Activated CD8-positive, alpha-beta memory T cell treated with anti-CD3 and anti-CD28 coated beads, Interleukin-2, amount 10 ng/mL, durations not matched to agents 7 days and 5 days (primary cell): ENCODE measurements at regions not wholly inside any gene's neighbourhood (a gene's known extent, or its start where the extent isn't known, plus 50 kb on each side); places are given as distances from the start of the nearest gene placed in this dataset.
"Not testable (repeated sequence)": the region's sequence is repeated elsewhere in the genome, so short reads cannot be mapped to it uniquely, and the experiment has no call there.

Experiments
- ATAC-seq: fragments of 150-1000 bp; cut with Tn5 transposase; one replicate; pipeline ENCODE4 v1.10.0; 2021; ENCODE audit warnings: moderate library complexity
- CTCF ChIA-PET: fragments of 350-600 bp; sonication (Branson Sonifier 250); formaldehyde crosslinking; loops from one replicate; lab custom pipeline; 2021; ENCODE audit warnings: antibody characterized with exemption; lab: Charles Lee
- DNase-seq: peaks from one replicate; pipeline ENCODE4 v3.0.0-alpha.2; 2020
- H3K27ac Mint-ChIP-seq: one replicate; pipeline ENCODE4 v1.8.0; 2021; ENCODE audit warnings: mild to moderate bottlenecking, mixed read lengths
- H3K27me3 Mint-ChIP-seq: one replicate; pipeline ENCODE4 v1.8.0; 2021; ENCODE audit warnings: mixed read lengths
- H3K36me3 Mint-ChIP-seq: one replicate; pipeline ENCODE4 v1.8.0; 2021; ENCODE audit warnings: mild to moderate bottlenecking, mixed read lengths
- H3K4me1 Mint-ChIP-seq: one replicate; pipeline ENCODE4 v1.8.0; 2021; ENCODE audit warnings: mixed read lengths
- H3K4me3 Mint-ChIP-seq: one replicate; pipeline ENCODE4 v1.8.0; 2021; ENCODE audit warnings: mild to moderate bottlenecking, moderate library complexity, mixed read lengths
- H3K9me3 Mint-ChIP-seq: one replicate; pipeline ENCODE4 v1.8.0; 2022; ENCODE audit warnings: low read depth, mixed read lengths

- Mint-ChIP-seq H3K4me3 (no peak overlapping the region), H3K27ac (no peak overlapping the region), H3K36me3 (no peaks in the 10 kb centered on the region), H3K27me3 (no peaks in the 10 kb centered on the region), H3K9me3 (peaks cover 2% of the 10 kb centered on the region), H3K4me1 (no peaks in the 10 kb centered on the region)
- CTCF ChIA-PET, result interaction anchor here (0.5 kb wide), 1 partner anchor 807 kb away, joined by 3 read pairs; no protein-coding TSS in a partner anchor
- ATAC-seq, result no peak
- no peak for DNase-seq
Observed at GRCh38 chr2:220373878-220374277, 746.4 kb downstream of the SLC4A3 start.

- H3K27ac Mint-ChIP-seq, result no peak overlapping the region
- H3K9me3 Mint-ChIP-seq, result peaks cover 2% of the 10 kb centered on the region
- no peak for DNase-seq
- CTCF ChIA-PET, result no interaction called here
- H3K4me3 Mint-ChIP-seq, result no peak overlapping the region
- no peaks in the 10 kb centered on the region for H3K36me3 Mint-ChIP-seq
- H3K4me1 Mint-ChIP-seq, result no peaks in the 10 kb centered on the region
- ATAC-seq, result no peak
- H3K27me3 Mint-ChIP-seq, result no peaks in the 10 kb centered on the region
Observed at GRCh38 chr2:220374282-220374681, 746.9 kb downstream of the SLC4A3 start.

GRCh38 chr2:220377482-220378155, 750.2 kb downstream of the SLC4A3 start:
- ATAC-seq (no peak), DNase-seq (no peak)
- H3K9me3 Mint-ChIP-seq, result peaks cover 2% of the 10 kb centered on the region
- no peaks in the 10 kb centered on the region for H3K27me3 Mint-ChIP-seq
- H3K36me3 Mint-ChIP-seq, result no peaks in the 10 kb centered on the region
- CTCF ChIA-PET, result interaction anchor here (0.7 kb wide), 1 partner anchor 10 kb away, joined by 3 read pairs; no protein-coding TSS in a partner anchor
- no peak overlapping the region for H3K27ac Mint-ChIP-seq
- H3K4me1 Mint-ChIP-seq, result no peaks in the 10 kb centered on the region
- H3K4me3 Mint-ChIP-seq, result no peak overlapping the region

GRCh38 chr2:220387758-220388157, 760.3 kb downstream of the SLC4A3 start:
- H3K9me3 Mint-ChIP-seq, H3K27ac Mint-ChIP-seq, H3K4me3 Mint-ChIP-seq, H3K4me1 Mint-ChIP-seq, DNase-seq, H3K36me3 Mint-ChIP-seq, H3K27me3 Mint-ChIP-seq, ATAC-seq: not testable (repeated sequence)
- CTCF ChIA-PET, result interaction anchor here (0.7 kb wide), 1 partner anchor 10 kb away, joined by 3 read pairs; no protein-coding TSS in a partner anchor

GRCh38 chr2:220393711-220394110, 766.3 kb downstream of the SLC4A3 start:
- no peaks in the 10 kb centered on the region for H3K36me3 Mint-ChIP-seq
- CTCF ChIA-PET, result no interaction called here
- H3K27ac Mint-ChIP-seq, result no peak overlapping the region
- H3K27me3 Mint-ChIP-seq, result no peaks in the 10 kb centered on the region
- ATAC-seq (no peak), DNase-seq (no peak)
- no peak overlapping the region for H3K4me3 Mint-ChIP-seq
- no peaks in the 10 kb centered on the region for H3K9me3 Mint-ChIP-seq
- no peaks in the 10 kb centered on the region for H3K4me1 Mint-ChIP-seq

GRCh38 chr2:220394433-220394832, 767.0 kb downstream of the SLC4A3 start:
- H3K4me1 Mint-ChIP-seq, result no peaks in the 10 kb centered on the region
- no peaks in the 10 kb centered on the region for H3K9me3 Mint-ChIP-seq
- no peaks in the 10 kb centered on the region for H3K36me3 Mint-ChIP-seq

GRCh38 chr2:220396287-220396686, 768.9 kb downstream of the SLC4A3 start:
- CTCF ChIA-PET, result no interaction called here
- no peak for DNase-seq
- Mint-ChIP-seq H3K4me1 (no peaks in the 10 kb centered on the region), H3K9me3 (peaks cover under 1% of the 10 kb centered on the region), H3K27me3 (no peaks in the 10 kb centered on the region), H3K27ac (no peak overlapping the region), H3K36me3 (no peaks in the 10 kb centered on the region), H3K4me3 (no peak overlapping the region)
- ATAC-seq, result no peak

More at GRCh38 chr2:220394433-220394832, 767.0 kb downstream of the SLC4A3 start:
- no peaks in the 10 kb centered on the region for H3K27me3 Mint-ChIP-seq
- DNase-seq (no peak), ATAC-seq (no peak)
- H3K4me3 Mint-ChIP-seq, result no peak overlapping the region
- CTCF ChIA-PET, result no interaction called here
- H3K27ac Mint-ChIP-seq, result no peak overlapping the region

GRCh38 chr2:220410296-220410695, 782.9 kb downstream of the SLC4A3 start:
- CTCF ChIA-PET, result no interaction called here

GRCh38 chr2:220417503-220417902, 790.1 kb downstream of the SLC4A3 start:
- no peaks in the 10 kb centered on the region for H3K27me3 Mint-ChIP-seq
- ATAC-seq (no peak), DNase-seq (no peak)
- H3K4me3 Mint-ChIP-seq, result no peak overlapping the region
- H3K9me3 Mint-ChIP-seq, result peaks cover 9% of the 10 kb centered on the region
- H3K36me3 Mint-ChIP-seq, result no peaks in the 10 kb centered on the region
- CTCF ChIA-PET, result no interaction called here
- H3K27ac Mint-ChIP-seq, result no peak overlapping the region
- H3K4me1 Mint-ChIP-seq, result no peaks in the 10 kb centered on the region

More at GRCh38 chr2:220410296-220410695, 782.9 kb downstream of the SLC4A3 start:
- H3K27ac Mint-ChIP-seq, result no peak overlapping the region
- no peak overlapping the region for H3K4me3 Mint-ChIP-seq
- H3K9me3 Mint-ChIP-seq, result peaks cover 12% of the 10 kb centered on the region
- no peaks in the 10 kb centered on the region for H3K27me3 Mint-ChIP-seq
- ATAC-seq, result no peak
- H3K36me3 Mint-ChIP-seq, result no peaks in the 10 kb centered on the region
- no peak for DNase-seq
- no peaks in the 10 kb centered on the region for H3K4me1 Mint-ChIP-seq

- H3K4me1 Mint-ChIP-seq, result no peaks in the 10 kb centered on the region
- CTCF ChIA-PET, result no interaction called here
- no peak overlapping the region for H3K27ac Mint-ChIP-seq
Observed at GRCh38 chr2:220419647-220420046, 792.2 kb downstream of the SLC4A3 start.

GRCh38 chr2:220420820-220421219, 793.4 kb downstream of the SLC4A3 start:
- H3K36me3 Mint-ChIP-seq, result no peaks in the 10 kb centered on the region
- no peaks in the 10 kb centered on the region for H3K4me1 Mint-ChIP-seq
- DNase-seq (no peak), ATAC-seq (no peak)
- no peak overlapping the region for H3K27ac Mint-ChIP-seq
- no peak overlapping the region for H3K4me3 Mint-ChIP-seq
- no peaks in the 10 kb centered on the region for H3K27me3 Mint-ChIP-seq
- peaks cover 4% of the 10 kb centered on the region for H3K9me3 Mint-ChIP-seq
- CTCF ChIA-PET, result no interaction called here

More at GRCh38 chr2:220419647-220420046, 792.2 kb downstream of the SLC4A3 start:
- no peaks in the 10 kb centered on the region for H3K36me3 Mint-ChIP-seq
- no peaks in the 10 kb centered on the region for H3K27me3 Mint-ChIP-seq
- ATAC-seq (no peak), DNase-seq (no peak)
- H3K4me3 Mint-ChIP-seq, result no peak overlapping the region
- peaks cover 4% of the 10 kb centered on the region for H3K9me3 Mint-ChIP-seq

GRCh38 chr2:220422676-220423075, 795.2 kb downstream of the SLC4A3 start:
- ATAC-seq (no peak), DNase-seq (no peak)
- peaks cover 4% of the 10 kb centered on the region for H3K9me3 Mint-ChIP-seq
- no peaks in the 10 kb centered on the region for H3K27me3 Mint-ChIP-seq
- H3K36me3 Mint-ChIP-seq, result no peaks in the 10 kb centered on the region
- no peaks in the 10 kb centered on the region for H3K4me1 Mint-ChIP-seq
- CTCF ChIA-PET, result no interaction called here
- no peak overlapping the region for H3K4me3 Mint-ChIP-seq
- H3K27ac Mint-ChIP-seq, result no peak overlapping the region

- ATAC-seq (no peak), DNase-seq (no peak)
- no peaks in the 10 kb centered on the region for H3K4me1 Mint-ChIP-seq
- no peak overlapping the region for H3K27ac Mint-ChIP-seq
- H3K36me3 Mint-ChIP-seq, result no peaks in the 10 kb centered on the region
- no peak overlapping the region for H3K4me3 Mint-ChIP-seq
- peaks cover 2% of the 10 kb centered on the region for H3K9me3 Mint-ChIP-seq
- no peaks in the 10 kb centered on the region for H3K27me3 Mint-ChIP-seq
- CTCF ChIA-PET, result no interaction called here
Observed at GRCh38 chr2:220424561-220424960, 797.1 kb downstream of the SLC4A3 start.

GRCh38 chr2:220432645-220433044, 805.2 kb downstream of the SLC4A3 start:
- CTCF ChIA-PET, result no interaction called here
- DNase-seq, result no peak
- Mint-ChIP-seq H3K9me3 (no peaks in the 10 kb centered on the region), H3K4me3 (no peak overlapping the region), H3K27me3 (no peaks in the 10 kb centered on the region), H3K36me3 (no peaks in the 10 kb centered on the region), H3K4me1 (no peaks in the 10 kb centered on the region), H3K27ac (no peak overlapping the region)
- no peak for ATAC-seq
